CD4-positive, alpha-beta T cell (primary cell): ENCODE measurements at regions not wholly inside any gene's neighbourhood (a gene's known extent, or its start where the extent isn't known, plus 50 kb on each side); places are given as distances from the start of the nearest gene placed in this dataset.

Experiments
- ATAC-seq: fragments of 200-7000 bp; cut with Tn5 transposase; one replicate; pipeline ENCODE4 v1.10.0; 2022; ENCODE audit warnings: mild to moderate bottlenecking; ENCODE audit not compliant: poor library complexity
- CTCF ChIA-PET: fragments of 350-600 bp; sonication (Branson Sonifier 250); formaldehyde crosslinking; loops from one replicate; lab custom pipeline; 2021; ENCODE audit warnings: antibody characterized with exemption, inconsistent platforms; lab: Charles Lee
- POLR2A ChIA-PET: fragments of 350-600 bp; sonication (Branson Sonifier 250); formaldehyde crosslinking; loops from one replicate; lab custom pipeline; 2021; ENCODE audit warnings: antibody characterized with exemption, inconsistent platforms; lab: Charles Lee
- DNase-seq, 14 experiments: peaks; one replicate each; pipeline ENCODE4 v3.0.0-alpha.2; 2013 to 2020; ENCODE audit warnings: mixed read lengths in 2 of 14
- H3K27ac ChIP-seq, 2 donors: one replicate each; pipeline versions ENCODE4 v1.5.1 to v1.7.0; 2013; ENCODE audit warnings: low read length in 2 of 2, low read depth in 1 of 2, mild to moderate bottlenecking in 1 of 2
- H3K27me3 ChIP-seq, 2 experiments: 1 replicate in 1 of 2; 2 replicates in 1 of 2; pipeline versions ENCODE4 v1.6.1 to v1.7.0; 2013; ENCODE audit warnings: low read length in 2 of 2, control low read depth in 1 of 2, mild to moderate bottlenecking in 1 of 2, moderate library complexity in 1 of 2; ENCODE audit not compliant: insufficient read depth in 2 of 2, control insufficient read depth in 1 of 2
- H3K36me3 ChIP-seq: one replicate; pipeline ENCODE4 v1.6.1; 2013; ENCODE audit warnings: low read length, control low read depth; ENCODE audit not compliant: insufficient read depth
- H3K4me1 ChIP-seq: one replicate; pipeline ENCODE4 v1.6.1; 2013; ENCODE audit warnings: low read length, control low read depth; ENCODE audit not compliant: insufficient read depth
- H3K4me3 ChIP-seq: one replicate; pipeline ENCODE4 v1.5.1; 2013; ENCODE audit warnings: mild to moderate bottlenecking, low read length, moderate library complexity
- H3K9me3 ChIP-seq, 2 experiments: 1 replicate in 1 of 2; 2 replicates in 1 of 2; pipeline versions ENCODE4 v1.6.1 to v1.7.0; 2013; ENCODE audit warnings: low read length in 2 of 2, mild to moderate bottlenecking in 2 of 2, control low read depth in 1 of 2, moderate library complexity in 1 of 2; ENCODE audit not compliant: control insufficient read depth in 1 of 2, insufficient read depth in 1 of 2
- H3K27ac Mint-ChIP-seq: one replicate; pipeline ENCODE4 v1.8.0; 2020; ENCODE audit warnings: mixed read lengths
- H3K27me3 Mint-ChIP-seq: one replicate; pipeline ENCODE4 v1.8.0; 2021; ENCODE audit warnings: mixed read lengths
- H3K36me3 Mint-ChIP-seq: one replicate; pipeline ENCODE4 v1.8.0; 2021; ENCODE audit warnings: low read depth, mixed read lengths
- H3K4me1 Mint-ChIP-seq: one replicate; pipeline ENCODE4 v1.8.0; 2021; ENCODE audit warnings: low read depth, mixed read lengths
- H3K4me3 Mint-ChIP-seq: one replicate; pipeline ENCODE4 v1.8.0; 2020; ENCODE audit warnings: mild to moderate bottlenecking, mixed read lengths
- H3K9me3 Mint-ChIP-seq: one replicate; pipeline ENCODE4 v1.8.0; 2020; ENCODE audit warnings: mixed read lengths
- CTCF ChIP-seq: fragments of 200-600 bp; IDR thresholded peaks from one replicate; pipeline ENCODE4 v1.8.0; 2022; ENCODE audit warnings: antibody characterized with exemption, mild to moderate bottlenecking
- intact Hi-C, 2 experiments: fragments of 100-400 bp; cut with DNase I in 1 of 2; cut with micrococcal nuclease in 1 of 2; formaldehyde crosslinking; loops; one replicate each; pipeline versions ENCODE4 v1.15.1 to v1.9.0; 2023 to 2025; cut with DNase I, micrococcal nuclease

- Mint-ChIP-seq H3K4me3 (no peak overlapping the region), H3K27me3 (no peaks in the 10 kb centered on the region), H3K4me1 (no peaks in the 10 kb centered on the region), H3K27ac (no peak overlapping the region), H3K9me3 (no peaks in the 10 kb centered on the region), H3K36me3 (no peaks in the 10 kb centered on the region)
- no peaks in the 10 kb centered on the region for H3K36me3 ChIP-seq
- DNase-seq (no peak), ATAC-seq (no peak)
- ChIA-PET CTCF (no interaction called here), POLR2A (no interaction called here)
- H3K4me3 ChIP-seq = no peak overlapping the region
- no peak overlapping the region for H3K27ac ChIP-seq
- H3K9me3 ChIP-seq = peaks cover 0 to 6% of the 10 kb centered on the region in 2 experiments
- intact Hi-C loops = no loop called here
- no peaks in the 10 kb centered on the region for H3K27me3 ChIP-seq
- H3K4me1 ChIP-seq = no peaks in the 10 kb centered on the region
- no peak for TF ChIP-seq CTCF
Observed at GRCh38 chr10:121405953-121406352, 192.3 kb downstream of the FGFR2 start.

GRCh38 chr10:121406823-121407545 lies 191.3 kb downstream of the FGFR2 start:
- Mint-ChIP-seq H3K4me1 (no peaks in the 10 kb centered on the region), H3K9me3 (no peaks in the 10 kb centered on the region), H3K27ac (no peak overlapping the region), H3K36me3 (no peaks in the 10 kb centered on the region), H3K4me3 (no peak overlapping the region), H3K27me3 (no peaks in the 10 kb centered on the region)
- no peak overlapping the region for H3K27ac ChIP-seq
- ChIA-PET POLR2A (no interaction called here), CTCF (no interaction called here)
- ATAC-seq (no peak), DNase-seq (no peak)
- H3K9me3 ChIP-seq = peaks cover 0 to 6% of the 10 kb centered on the region in 2 experiments
- no peaks in the 10 kb centered on the region for H3K36me3 ChIP-seq
- H3K27me3 ChIP-seq = no peaks in the 10 kb centered on the region
- no peaks in the 10 kb centered on the region for H3K4me1 ChIP-seq
- H3K4me3 ChIP-seq = no peak overlapping the region
- intact Hi-C loops = no loop called here
- no peak for TF ChIP-seq CTCF

GRCh38 chr10:121409466-121410104 lies 188.7 kb downstream of the FGFR2 start:
- ChIA-PET CTCF (no interaction called here), POLR2A (no interaction called here)
- Histone ChIP-seq H3K9me3 (peaks cover 0 to 10% of the 10 kb centered on the region in 2 experiments), H3K27ac (no peak overlapping the region), H3K4me3 (no peak overlapping the region), H3K27me3 (no peaks in the 10 kb centered on the region), H3K4me1 (no peaks in the 10 kb centered on the region), H3K36me3 (no peaks in the 10 kb centered on the region)
- Mint-ChIP-seq H3K9me3 (no peaks in the 10 kb centered on the region), H3K27ac (no peak overlapping the region), H3K27me3 (no peaks in the 10 kb centered on the region), H3K4me1 (no peaks in the 10 kb centered on the region), H3K4me3 (no peak overlapping the region), H3K36me3 (no peaks in the 10 kb centered on the region)
- intact Hi-C loops = no loop called here
- no peak for ATAC-seq
- no peak for TF ChIP-seq CTCF
- DNase-seq = no peak
